ELR (cell line): ENCODE measurements at regions not wholly inside any gene's neighbourhood (a gene's known extent, or its start where the extent isn't known, plus 50 kb on each side); places are given as distances from the start of the nearest gene placed in this dataset.
"Not testable (repeated sequence)": the region's sequence is repeated elsewhere in the genome, so short reads cannot be mapped to it uniquely, and the experiment has no call there.

Source experiments
- DNase-seq: peaks from one replicate; pipeline ENCODE4 v3.0.0-alpha.2; 2015; ENCODE audit warnings: low read depth

- DNase-seq = no peak
These were observed 91.7 kb upstream of the MITF start for GRCh38 chr3:69647511-69648110.

- DNase-seq = no peak
These were observed 92.2 kb upstream of the MITF start for GRCh38 chr3:69647081-69647480.

- no peak for DNase-seq
These were observed 92.8 kb upstream of the MITF start for GRCh38 chr3:69646287-69647067.

GRCh38 chr3:69642606-69643005 is 96.7 kb upstream of the MITF start:
- no peak for DNase-seq

- DNase-seq = no peak
These were observed 99.4 kb upstream of the MITF start for GRCh38 chr3:69639851-69640250.

- DNase-seq = no peak
These were observed 110.3 kb upstream of the MITF start for GRCh38 chr3:69628951-69629350.

- no peak for DNase-seq
These were observed 126.0 kb upstream of the MITF start for GRCh38 chr3:69613286-69613685.

GRCh38 chr3:69612791-69613190 is 126.5 kb upstream of the MITF start:
- no peak for DNase-seq

- not testable (repeated sequence) for DNase-seq
These were observed 129.7 kb upstream of the MITF start for GRCh38 chr3:69609566-69609965.

GRCh38 chr3:69607466-69608305 is 131.6 kb upstream of the MITF start:
- DNase-seq = no peak

- DNase-seq = no peak
These were observed 133.4 kb upstream of the MITF start for GRCh38 chr3:69605867-69606266.

- no peak for DNase-seq
These were observed 134.4 kb upstream of the MITF start for GRCh38 chr3:69604735-69605450.

- no peak for DNase-seq
These were observed 137.2 kb upstream of the MITF start for GRCh38 chr3:69602112-69602511.

- peak; percentile 1 for DNase-seq
These were observed 145.0 kb upstream of the MITF start for GRCh38 chr3:69594286-69594685.

- DNase-seq = no peak
These were observed 148.0 kb upstream of the MITF start for GRCh38 chr3:69591164-69591736.

- DNase-seq = no peak
These were observed 149.2 kb upstream of the MITF start for GRCh38 chr3:69590111-69590510.

- no peak for DNase-seq
These were observed 151.1 kb upstream of the MITF start for GRCh38 chr3:69588170-69588569.

GRCh38 chr3:69585472-69585871 is 153.8 kb upstream of the MITF start:
- DNase-seq = no peak

GRCh38 chr3:69582044-69582443 is 157.2 kb upstream of the MITF start:
- DNase-seq = no peak

GRCh38 chr3:69579306-69580041 is 159.8 kb upstream of the MITF start:
- DNase-seq = no peak

- no peak for DNase-seq
These were observed 169.7 kb upstream of the MITF start for GRCh38 chr3:69569520-69569919.
